ENCODE measurements at regions not wholly inside any gene's neighbourhood (a gene's known extent, or its start where the extent isn't known, plus 50 kb on each side); places are given as distances from the start of the nearest gene placed in this dataset.
"Not testable (repeated sequence)": the region's sequence is repeated elsewhere in the genome, so short reads cannot be mapped to it uniquely, and the experiment has no call there.

DNA sequence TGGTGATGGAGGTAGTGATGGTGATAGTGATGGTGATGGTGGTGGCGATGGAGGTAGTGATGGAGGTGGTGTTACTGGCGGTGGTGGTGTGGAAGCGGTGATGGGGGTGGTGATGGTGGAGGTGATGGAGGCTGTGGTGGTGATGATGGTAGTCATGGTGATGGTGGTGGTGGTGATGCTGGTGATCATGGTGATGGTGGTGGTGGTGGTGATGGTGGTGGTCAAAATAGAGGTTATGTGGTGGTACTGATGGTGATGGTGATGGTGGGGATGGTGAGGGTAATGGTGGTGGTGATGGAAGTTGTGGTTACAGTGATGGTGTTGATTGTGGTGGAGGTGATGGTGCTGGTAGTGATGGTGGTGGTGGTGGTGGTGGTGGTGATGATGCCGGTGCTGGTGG is 199.2 kb downstream of the IGLL1 start:
- intact Hi-C loops (cut with micrococcal nuclease): no loop called here
- Mint-ChIP-seq H3K27ac (no peak overlapping the region), H3K4me3 (no peak overlapping the region), H3K9me3 (no peaks in the 10 kb centered on the region), H3K4me1 (ENCODE audit: low read depth) (no peaks in the 10 kb centered on the region), H3K27me3 (peaks cover 2% of the 10 kb centered on the region), H3K36me3 (ENCODE audit: low read depth) (no peaks in the 10 kb centered on the region)
- ChIA-PET POLR2A (no interaction called here), CTCF (no interaction called here)
- ATAC-seq (no peak), DNase-seq (no peak)
- no peak for TF ChIP-seq CTCF (IDR thresholded peaks at IDR 0.05)

DNA sequence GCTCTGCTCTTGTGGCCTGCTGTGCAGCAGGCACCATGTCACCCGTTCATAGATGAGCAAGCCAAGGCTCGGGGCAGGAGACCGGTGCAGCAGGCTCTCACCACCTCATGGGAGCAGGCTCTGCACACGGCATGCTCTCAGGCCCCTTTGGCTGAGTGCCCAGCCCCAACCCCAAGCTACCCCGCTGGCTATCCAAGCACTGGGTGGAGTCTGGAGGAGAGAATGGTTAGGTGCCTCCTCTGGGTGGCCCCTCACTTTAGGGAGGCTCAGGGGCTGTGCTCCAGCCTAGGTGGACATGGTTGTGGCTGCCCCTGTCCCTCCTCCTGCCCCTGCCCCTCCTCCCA is 199.9 kb downstream of the IGLL1 start:
- DNase-seq (no peak), ATAC-seq (no peak)
- no peaks in the 10 kb centered on the region for H3K4me1 Mint-ChIP-seq (ENCODE audit: low read depth)
- H3K9me3 Mint-ChIP-seq: no peaks in the 10 kb centered on the region
- CTCF ChIA-PET: no interaction called here
- POLR2A ChIA-PET: no interaction called here
- intact Hi-C loops (cut with micrococcal nuclease): no loop called here
- no peaks in the 10 kb centered on the region for H3K27me3 Mint-ChIP-seq
- H3K27ac Mint-ChIP-seq: no peak overlapping the region
- no peaks in the 10 kb centered on the region for H3K36me3 Mint-ChIP-seq (ENCODE audit: low read depth)
- H3K4me3 Mint-ChIP-seq: no peak overlapping the region
- TF ChIP-seq CTCF (IDR thresholded peaks at IDR 0.05): no peak

DNA sequence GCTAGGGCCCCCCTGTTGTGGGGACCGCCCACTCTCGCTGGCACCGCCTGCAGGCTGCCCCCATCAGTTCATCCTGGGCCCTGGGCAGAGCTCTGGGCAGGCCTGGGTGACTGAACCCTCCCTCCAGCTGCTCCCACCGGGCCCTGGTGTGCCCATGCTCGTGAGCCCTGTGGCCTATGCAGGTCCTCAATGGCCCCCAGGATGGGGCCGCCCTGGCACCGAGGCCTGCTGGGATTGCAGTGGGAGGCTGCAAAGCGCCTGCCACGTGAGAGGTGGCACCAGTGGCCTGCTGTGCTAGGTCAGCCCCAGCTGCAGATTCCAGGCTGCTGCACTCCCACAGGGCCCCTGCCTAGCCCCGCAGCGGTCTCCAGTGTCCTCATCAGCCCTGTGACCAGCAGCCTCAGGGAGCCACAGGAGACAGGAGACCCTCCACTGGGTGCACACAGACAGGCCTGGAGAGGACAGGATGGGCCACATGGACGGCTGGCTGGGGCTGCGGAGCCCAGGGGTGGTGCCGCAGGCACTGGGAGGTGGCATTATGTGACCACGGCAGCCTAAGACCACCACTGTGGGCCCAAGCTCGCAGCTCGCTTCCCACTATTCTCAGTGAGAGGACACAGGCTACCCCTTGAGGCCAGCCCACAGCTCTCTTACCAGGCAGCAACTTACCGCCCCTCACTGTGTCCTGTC is 199.4 kb downstream of the BCR start:
- H3K27ac Mint-ChIP-seq; H3K36me3 Mint-ChIP-seq (ENCODE audit: low read depth); ATAC-seq; H3K27me3 Mint-ChIP-seq; POLR2A ChIA-PET; DNase-seq; H3K9me3 Mint-ChIP-seq; CTCF ChIA-PET; H3K4me1 Mint-ChIP-seq (ENCODE audit: low read depth); H3K4me3 Mint-ChIP-seq: not testable (repeated sequence)
- intact Hi-C loops (cut with micrococcal nuclease): loop anchor here (5.0 kb wide), 1 partner anchor 62 kb away; no protein-coding TSS in a partner anchor

DNA sequence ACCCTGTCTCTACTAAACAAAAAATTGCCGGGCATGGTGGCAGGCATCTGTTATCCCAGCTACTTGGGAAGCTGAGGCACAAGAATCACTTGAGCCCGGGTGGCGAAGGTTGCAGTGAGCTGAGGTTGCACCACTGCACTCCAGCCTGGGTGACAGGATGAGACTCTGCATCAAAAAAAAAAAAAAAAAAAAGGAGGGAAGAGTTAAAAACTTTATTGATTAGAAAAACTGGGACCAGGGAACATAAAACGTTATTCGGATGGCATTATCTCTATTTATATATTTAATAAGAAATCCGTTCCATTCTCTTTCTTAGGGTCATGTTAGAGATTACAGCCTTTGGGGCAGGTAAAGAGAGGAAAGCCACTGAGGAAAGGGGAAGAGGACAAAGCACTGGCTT is 197.5 kb downstream of the BCR start:
- no peak for ATAC-seq
- H3K4me3 Mint-ChIP-seq: no peak overlapping the region
- POLR2A ChIA-PET: no interaction called here
- no peak overlapping the region for H3K27ac Mint-ChIP-seq
- H3K27me3 Mint-ChIP-seq: no peaks in the 10 kb centered on the region
- H3K36me3 Mint-ChIP-seq (ENCODE audit: low read depth): no peaks in the 10 kb centered on the region
- CTCF ChIA-PET: interaction anchor here (5.5 kb wide), 1 partner anchor 8 kb away, joined by 33 read pairs; no protein-coding TSS in a partner anchor
- no peak for DNase-seq
- H3K9me3 Mint-ChIP-seq: no peaks in the 10 kb centered on the region
- no peak for TF ChIP-seq CTCF (IDR thresholded peaks at IDR 0.05)
- intact Hi-C loops (cut with micrococcal nuclease): loop anchor here (5.0 kb wide), 1 partner anchor 60 kb away; no protein-coding TSS in a partner anchor
- no peaks in the 10 kb centered on the region for H3K4me1 Mint-ChIP-seq (ENCODE audit: low read depth)

- no peaks in the 10 kb centered on the region for H3K4me1 Mint-ChIP-seq (ENCODE audit: low read depth)
- no peaks in the 10 kb centered on the region for H3K9me3 Mint-ChIP-seq
- ChIA-PET POLR2A (no interaction called here), CTCF (interaction anchor here (1.0 to 5.5 kb wide), 6 partner anchors 9 to 637 kb away, joined by 3 to 33 read pairs (median 4); no protein-coding TSS in a partner anchor)
- peak; percentile 94 for ATAC-seq
- intact Hi-C loops (cut with micrococcal nuclease): loop anchor here (5.0 kb wide), 1 partner anchor 59 kb away; no protein-coding TSS in a partner anchor
- TF ChIP-seq CTCF (IDR thresholded peaks at IDR 0.05): no peak
- peak; percentile 74 for DNase-seq
- H3K27me3 Mint-ChIP-seq: no peaks in the 10 kb centered on the region
- no peak overlapping the region for H3K27ac Mint-ChIP-seq
- H3K36me3 Mint-ChIP-seq (ENCODE audit: low read depth): no peaks in the 10 kb centered on the region
- no peak overlapping the region for H3K4me3 Mint-ChIP-seq
Measured at GRCh38 chr22:23376256-23376655, 195.9 kb downstream of the BCR start.
